CD4-positive, alpha-beta T cell treated with Interferon alpha-2 for 1 hour (primary cell): ENCODE measurements at regions not wholly inside any gene's neighbourhood (a gene's known extent, or its start where the extent isn't known, plus 50 kb on each side); places are given as distances from the start of the nearest gene placed in this dataset.

Experiments
- DNase-seq, 2 donors: peaks; one replicate each; pipeline ENCODE4 v3.0.0-alpha.2; 2020 to 2022

DNA sequence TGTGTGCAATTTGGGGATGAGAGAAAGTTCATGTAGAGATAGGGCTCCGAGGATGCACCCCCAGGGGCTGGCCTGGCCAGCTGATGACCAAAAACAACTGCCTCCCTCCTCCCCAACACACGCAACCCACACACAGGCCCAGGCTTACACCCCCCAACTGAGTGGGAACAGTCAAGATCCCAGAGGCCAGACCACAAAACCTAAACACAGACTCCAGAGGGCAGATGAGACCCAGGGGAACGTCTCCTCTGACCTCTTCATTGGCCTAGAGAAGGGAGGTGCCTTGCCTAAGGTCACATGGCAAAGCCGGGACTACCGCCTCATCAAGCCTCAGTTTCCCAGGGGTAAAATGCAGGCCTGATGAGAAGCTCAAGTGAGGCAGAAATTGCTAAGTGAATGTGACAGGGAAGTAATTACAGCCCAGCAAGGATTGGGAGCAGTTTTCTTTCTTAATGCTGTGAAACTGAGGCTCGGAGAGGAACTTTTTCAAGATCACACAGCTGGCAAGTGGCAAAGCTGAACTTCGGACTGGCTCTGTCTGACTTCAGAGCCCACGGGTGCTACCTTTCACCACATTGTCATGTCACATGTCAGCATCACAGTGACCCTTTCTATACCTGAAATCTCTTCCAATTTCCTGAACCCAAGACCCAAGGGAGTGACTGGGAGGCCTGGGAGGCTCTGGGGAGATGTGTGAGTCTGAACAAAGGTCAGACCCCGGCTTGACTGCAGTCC, 69.9 kb upstream of the WNT11 start:
- DNase-seq, result no peak

GRCh38 chr11:76275446-76275845, 69.1 kb upstream of the WNT11 start:
- DNase-seq, result no peak

DNA sequence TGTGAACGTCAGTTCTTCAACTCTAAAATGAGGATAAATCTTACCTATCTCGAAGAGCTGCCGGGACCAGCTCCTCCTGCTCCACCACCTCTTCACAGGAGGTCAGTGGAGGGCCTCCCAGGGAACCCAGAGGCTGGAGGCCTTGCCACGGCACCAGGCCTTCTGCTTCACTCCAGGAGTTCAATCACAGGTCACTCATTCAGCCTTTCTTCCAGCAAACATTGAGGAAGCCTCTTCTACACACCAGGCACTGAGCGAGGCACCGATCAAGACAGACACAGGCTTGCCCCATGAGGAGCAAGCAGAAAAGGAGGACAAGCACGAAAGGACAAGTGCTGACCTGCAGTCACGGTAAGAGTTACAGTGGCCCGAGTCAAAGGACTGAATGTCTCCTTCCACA, 64.8 kb upstream of the WNT11 start:
- no peak for DNase-seq

- no peak for DNase-seq
These were observed 64.1 kb upstream of the WNT11 start for GRCh38 chr11:76270389-76270788.

- DNase-seq, result no peak
These were observed 63.5 kb upstream of the WNT11 start for GRCh38 chr11:76269661-76270261.

DNA sequence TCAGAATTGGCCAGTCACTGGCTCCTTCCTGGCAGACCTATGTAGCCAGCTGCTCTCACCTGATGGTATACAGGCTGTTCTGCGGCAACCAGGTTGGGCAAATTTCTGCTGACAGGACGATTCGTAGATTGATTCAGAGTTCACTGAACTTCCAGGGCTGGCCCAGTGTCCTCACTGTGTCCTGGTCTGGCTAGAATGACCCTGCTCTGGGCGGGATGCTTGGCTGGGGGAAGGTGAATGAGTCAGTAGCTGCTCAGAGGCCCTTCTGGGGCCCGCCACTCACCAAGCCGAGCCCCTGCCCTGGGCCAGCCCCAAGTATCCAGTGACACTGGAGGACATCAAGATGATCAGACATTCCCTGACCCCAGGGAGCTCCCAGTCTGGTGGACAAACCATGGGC, 62.9 kb upstream of the WNT11 start:
- DNase-seq, result no peak

DNA sequence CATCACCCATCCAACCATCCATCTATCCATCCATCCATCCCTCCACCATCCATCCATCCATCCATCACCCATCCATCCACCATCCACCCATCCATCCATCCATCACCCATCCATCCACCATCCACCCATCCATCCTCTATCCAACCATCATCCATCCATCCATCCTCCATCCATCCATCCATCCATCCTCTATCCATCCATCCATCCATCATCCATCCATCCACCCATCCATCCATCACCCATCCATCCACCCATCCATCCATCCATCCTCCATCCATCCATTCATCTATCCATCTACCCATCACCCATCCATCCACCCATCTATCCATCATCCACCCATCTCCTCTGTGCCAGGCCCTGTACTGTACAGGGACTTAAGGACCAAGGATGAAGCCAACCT, 62.2 kb upstream of the WNT11 start:
- no peak for DNase-seq

- DNase-seq, result no peak
These were observed 61.3 kb upstream of the WNT11 start for GRCh38 chr11:76267556-76267955.

DNA sequence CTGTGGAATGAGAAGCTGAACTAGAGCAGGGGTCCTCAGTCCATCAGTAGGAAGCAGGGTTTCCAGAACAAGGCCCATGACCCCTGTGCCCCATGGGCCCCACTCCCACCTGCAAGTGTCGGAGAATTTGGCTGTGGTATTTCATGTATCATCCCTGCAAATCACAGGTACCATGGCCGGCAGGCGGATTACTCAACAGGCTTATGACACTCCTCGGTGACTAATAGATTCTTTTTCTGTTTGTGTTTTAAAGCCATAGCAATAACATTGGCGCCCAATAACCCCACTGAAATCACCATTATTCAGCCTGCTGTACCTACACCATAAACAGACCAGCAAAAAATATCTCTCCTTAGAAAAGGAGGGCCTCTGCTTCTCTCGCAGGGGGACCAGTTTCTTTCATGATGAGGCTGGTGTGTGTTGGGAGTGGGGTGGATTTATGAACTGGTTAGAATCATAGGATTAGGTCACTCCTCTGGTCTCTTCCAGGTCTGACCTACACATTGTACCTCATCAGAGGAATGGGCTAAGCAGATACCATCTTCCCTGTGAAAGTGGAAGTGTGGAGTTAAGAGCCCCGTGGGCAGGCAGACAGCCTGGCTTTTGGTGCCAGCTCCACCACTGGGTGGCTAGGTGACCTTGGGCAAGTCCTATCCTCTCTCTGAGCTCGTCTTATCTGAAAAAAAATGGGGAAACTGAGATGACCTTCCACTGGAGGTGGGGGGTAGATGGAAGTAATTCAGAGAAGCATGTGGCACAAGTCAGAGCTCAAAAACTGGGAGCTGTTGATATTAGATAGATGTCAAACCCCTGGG, 60.2 kb upstream of the WNT11 start:
- no peak for DNase-seq

- no peak for DNase-seq
These were observed 59.5 kb upstream of the WNT11 start for GRCh38 chr11:76265771-76266241.

DNA sequence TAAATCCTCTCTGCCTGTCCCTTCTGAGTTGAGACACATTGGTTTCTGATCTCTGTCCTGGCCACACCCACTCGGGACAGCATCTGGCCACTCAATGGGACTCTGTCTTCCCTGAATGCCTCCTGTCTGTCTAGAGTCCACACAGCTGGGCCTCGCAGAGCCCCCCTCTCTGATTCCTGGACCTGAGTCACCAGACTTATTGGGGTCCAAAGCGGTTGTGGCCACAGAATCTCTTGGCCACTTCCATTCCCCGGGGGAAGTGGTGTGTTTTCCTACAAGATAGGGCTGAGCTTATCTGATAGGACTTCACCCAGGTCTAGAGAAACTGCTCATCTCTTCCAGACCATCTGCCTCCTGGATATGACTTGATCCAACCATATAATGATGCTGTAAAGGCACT, 57.4 kb upstream of the WNT11 start:
- no peak for DNase-seq

DNA sequence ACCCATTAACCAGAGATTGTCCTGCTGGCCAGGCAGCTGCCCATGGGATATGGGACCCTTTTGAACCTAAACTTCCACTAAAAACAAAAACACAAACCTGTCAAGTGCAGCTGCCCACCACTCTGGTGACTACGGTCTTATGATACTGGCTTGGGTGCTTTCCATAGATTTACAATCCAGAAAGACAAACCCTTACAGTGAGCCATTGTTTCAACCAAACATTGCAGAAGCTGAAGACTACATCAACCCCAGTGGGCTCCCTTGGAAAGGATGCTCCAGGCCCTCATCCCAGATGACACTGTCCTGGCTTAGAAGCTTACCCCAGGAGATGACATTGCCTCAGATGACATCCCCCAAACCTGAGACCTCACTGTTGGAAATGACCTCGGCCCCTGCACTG, 56.9 kb upstream of the WNT11 start:
- no peak for DNase-seq

DNA sequence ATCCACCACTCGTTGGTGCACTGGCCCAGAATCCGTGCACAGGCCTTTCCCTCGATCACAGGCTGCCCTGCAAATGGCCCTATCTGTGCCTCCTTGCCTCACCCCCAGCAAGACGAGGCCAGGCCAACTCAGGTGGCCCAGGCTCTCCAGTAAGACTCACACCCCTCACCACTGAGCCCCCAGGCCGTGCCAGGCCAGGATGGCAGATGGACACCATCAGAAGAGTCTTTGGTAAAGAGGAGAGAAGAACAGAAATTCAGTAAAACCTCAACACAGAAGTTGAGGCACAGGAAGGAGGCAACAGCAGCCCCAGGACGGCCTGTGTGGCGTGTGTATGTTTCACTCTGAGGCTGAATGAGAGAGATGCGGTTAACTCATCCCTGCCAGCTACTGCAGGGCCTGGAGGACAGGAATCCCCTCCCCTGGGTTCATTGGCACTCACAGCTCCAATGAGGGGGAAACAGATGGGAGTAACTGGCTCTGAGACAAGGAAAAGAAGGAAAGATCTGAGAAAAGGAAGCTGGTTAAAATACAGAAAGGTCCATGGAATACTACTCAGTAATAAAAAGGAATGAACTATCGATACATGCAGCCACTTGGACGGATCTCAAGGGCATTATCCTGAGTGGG, 54.1 kb upstream of the WNT11 start:
- DNase-seq, result no peak

DNA sequence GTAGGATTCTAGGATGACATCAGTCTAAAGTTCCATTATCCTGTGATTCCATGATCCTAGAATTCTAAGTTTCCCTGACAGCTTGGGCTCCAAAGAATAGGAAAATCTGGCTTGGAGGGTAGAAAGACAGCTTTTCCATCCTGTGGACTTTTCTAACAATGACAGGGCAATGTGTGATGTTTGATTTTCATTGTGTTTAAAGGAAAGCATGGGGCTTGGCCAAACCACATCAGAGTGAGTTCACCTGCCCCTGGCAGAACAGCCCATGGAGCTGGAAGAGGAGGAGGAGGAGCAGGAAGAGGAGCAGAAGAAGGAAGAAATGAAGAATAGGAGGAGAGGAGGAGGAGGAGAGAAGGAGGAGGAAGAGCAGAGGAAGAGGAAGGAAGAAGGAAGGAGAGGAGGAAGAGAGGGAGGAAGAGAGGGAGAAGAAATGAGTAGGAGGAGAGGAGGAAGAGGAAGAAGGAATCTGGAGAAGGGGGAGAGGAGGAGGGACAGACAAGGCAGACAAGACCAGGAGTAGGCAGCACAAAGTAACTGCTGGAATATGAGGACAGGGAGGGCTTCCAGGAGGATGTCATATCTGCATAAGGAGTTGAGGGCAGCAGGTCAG, 53.1 kb upstream of the WNT11 start:
- DNase-seq, result no peak

DNA sequence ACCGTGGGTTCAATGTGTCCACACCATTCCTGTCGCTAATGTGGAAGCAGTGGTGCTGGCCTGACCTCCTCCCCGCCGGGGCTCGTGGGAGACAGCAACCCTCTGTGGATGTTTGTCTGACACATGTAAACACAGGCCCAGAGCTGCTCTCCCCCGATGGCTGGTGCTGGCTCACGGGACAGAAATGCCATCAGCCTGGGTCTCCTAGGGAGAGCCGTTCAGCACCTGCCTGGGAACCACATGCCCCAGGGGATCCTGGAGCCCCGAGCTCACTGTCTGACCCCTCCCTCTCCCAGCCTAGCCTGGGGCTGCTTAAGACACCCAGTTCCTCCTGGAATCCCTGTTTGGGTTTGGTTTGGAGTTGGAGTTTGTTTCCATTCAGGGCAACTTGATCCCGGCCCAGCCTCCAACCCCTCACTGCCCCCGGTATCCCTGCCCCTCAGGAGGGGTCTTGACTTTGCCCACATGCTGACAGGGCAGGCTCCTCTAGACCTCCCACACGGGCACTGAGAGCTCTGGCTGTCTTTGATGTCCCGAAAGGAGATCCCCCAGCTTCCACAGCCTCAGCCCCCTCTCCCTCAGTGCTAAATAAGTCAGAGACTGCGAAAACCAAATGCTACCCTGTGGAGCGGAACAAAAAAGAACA, 50.9 kb upstream of the WNT11 start:
- DNase-seq, result no peak

DNA sequence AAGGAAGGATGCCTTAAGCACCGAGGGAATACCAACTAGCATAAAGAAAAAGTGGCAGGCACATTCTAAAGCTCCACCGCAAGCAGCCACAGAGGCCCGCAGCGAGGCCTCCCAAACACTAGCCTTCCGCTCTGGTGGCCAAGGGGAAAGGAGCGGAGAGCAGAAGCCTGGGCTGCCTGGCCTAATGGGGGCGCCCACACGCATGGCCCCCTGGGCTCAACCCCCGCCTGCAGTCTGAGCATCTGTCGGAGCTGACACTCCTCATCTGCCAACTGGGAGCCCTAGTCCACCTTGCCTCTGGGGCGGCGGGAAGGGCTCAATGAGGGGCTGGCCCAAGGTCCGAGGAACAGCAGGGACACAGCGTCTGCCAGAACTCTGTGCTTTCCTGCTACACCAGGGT, 50.1 kb upstream of the WNT11 start:
- no peak for DNase-seq
